Neural progenitor cell (in vitro differentiated cells): ENCODE measurements at regions not wholly inside any gene's neighbourhood (a gene's known extent, or its start where the extent isn't known, plus 50 kb on each side); places are given as distances from the start of the nearest gene placed in this dataset.

Experiments used
- DNase-seq: peaks from one replicate; pipeline ENCODE4 v3.0.0-alpha.2; 2016; ENCODE audit warnings: low spot score
- H2AFZ ChIP-seq: fragments of 200-600 bp; sonication (generic); replicated peaks from 2 replicates; pipeline ENCODE4 v1.6.1; 2016; ENCODE audit warnings: antibody characterized with exemption
- H3F3A ChIP-seq: fragments of 200-600 bp; sonication (generic); 2 replicates; pipeline ENCODE4 v1.6.1; 2016; ENCODE audit warnings: antibody characterized with exemption, low read depth
- H3K27ac ChIP-seq: fragments of 200-600 bp; sonication (generic); 2 replicates; pipeline ENCODE4 v1.5.1; 2016; ENCODE audit warnings: mild to moderate bottlenecking
- H3K27me3 ChIP-seq: fragments of 200-600 bp; sonication (generic); 2 replicates; pipeline ENCODE4 v1.6.1; 2016; ENCODE audit warnings: mild to moderate bottlenecking, moderate library complexity
- H3K36me3 ChIP-seq: fragments of 200-600 bp; sonication (generic); 2 replicates; pipeline ENCODE4 v1.5.1; 2016
- H3K4me1 ChIP-seq: fragments of 200-600 bp; sonication (generic); 2 replicates; pipeline ENCODE4 v1.6.1; 2016; ENCODE audit warnings: mixed run types
- H3K4me2 ChIP-seq: fragments of 200-600 bp; sonication (generic); 2 replicates; pipeline ENCODE4 v1.6.1; 2016
- H3K4me3 ChIP-seq: fragments of 200-600 bp; sonication (generic); 2 replicates; pipeline ENCODE4 v1.5.1; 2016
- H3K79me2 ChIP-seq: fragments of 200-600 bp; sonication (generic); 2 replicates; pipeline ENCODE4 v1.6.1; 2016; ENCODE audit warnings: low read depth
- H3K9ac ChIP-seq: fragments of 200-600 bp; sonication (generic); 2 replicates; pipeline ENCODE4 v1.6.1; 2016
- H3K9me3 ChIP-seq: fragments of 200-600 bp; sonication (generic); 2 replicates; pipeline ENCODE4 v1.5.1; 2016; ENCODE audit warnings: low read depth
- H4K20me1 ChIP-seq: fragments of 200-600 bp; sonication (generic); 2 replicates; pipeline ENCODE4 v1.6.1; 2016; ENCODE audit warnings: low read depth
- H3K27ac Mint-ChIP-seq: 3 replicates; pipeline ENCODE4 v1.8.0; 2021; ENCODE audit warnings: mixed read lengths
- H3K27me3 Mint-ChIP-seq: 2 replicates; pipeline ENCODE4 v1.8.0; 2022; ENCODE audit warnings: low read depth, mild to moderate bottlenecking, inconsistent platforms, moderate library complexity, mixed read lengths; ENCODE audit not compliant: insufficient read depth
- H3K36me3 Mint-ChIP-seq: 3 replicates; pipeline ENCODE4 v1.8.0; 2021; ENCODE audit warnings: mixed read lengths
- H3K4me1 Mint-ChIP-seq: 3 replicates; pipeline ENCODE4 v1.8.0; 2021; ENCODE audit warnings: mixed read lengths
- H3K4me3 Mint-ChIP-seq: 3 replicates; pipeline ENCODE4 v1.8.0; 2021; ENCODE audit warnings: mild to moderate bottlenecking, moderate library complexity, mixed read lengths
- H3K9me3 Mint-ChIP-seq: 3 replicates; pipeline ENCODE4 v1.8.0; 2020; ENCODE audit warnings: mixed read lengths
- EZH2 ChIP-seq: fragments of 200-600 bp; sonication (generic); IDR thresholded peaks from 2 replicates; pipeline ENCODE4 v1.6.1; 2017; ENCODE audit warnings: antibody characterized with exemption, mild to moderate bottlenecking, moderate library complexity
- EZH2phosphoT487 ChIP-seq: fragments of 200-600 bp; sonication (generic); IDR thresholded peaks from 2 replicates; pipeline ENCODE4 v1.6.1; 2017; ENCODE audit warnings: antibody characterized with exemption
- TF ChIP-seq, protein P1 (sequence below): fragments of 200-600 bp; sonication (generic); IDR thresholded peaks from 2 replicates; pipeline ENCODE4 v1.5.1; 2017; ENCODE audit warnings: antibody characterized with exemption, mild to moderate bottlenecking

DNA sequence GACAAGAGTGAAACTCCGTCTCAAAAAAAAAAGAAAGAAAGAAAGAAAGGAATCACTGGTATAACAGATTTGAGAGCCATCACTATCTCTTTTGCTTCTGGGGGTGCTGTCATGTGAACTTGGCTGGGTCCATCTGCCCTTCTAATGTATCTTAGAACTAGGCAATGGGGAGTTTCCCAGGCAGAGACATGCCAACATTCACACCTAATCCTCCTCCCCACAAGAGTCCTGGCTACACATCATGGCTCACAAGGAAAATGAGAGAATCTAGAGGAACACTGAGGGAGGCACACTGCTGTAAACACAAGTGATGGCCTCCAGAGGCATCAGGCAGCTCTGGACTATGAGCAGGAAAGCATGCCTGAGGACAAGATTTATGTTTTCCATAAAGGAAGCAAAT, 67.8 kb upstream of the PPP2R3A start:
- H3K4me3 Mint-ChIP-seq, result no peak overlapping the region
- no peaks in the 10 kb centered on the region for H3K79me2 ChIP-seq
- H3K27ac ChIP-seq, result no peak overlapping the region
- H2AFZ ChIP-seq, result no peak overlapping the region
- no peaks in the 10 kb centered on the region for H3K36me3 Mint-ChIP-seq
- H3K27ac Mint-ChIP-seq, result no peak overlapping the region
- H3F3A ChIP-seq, result no peaks in the 10 kb centered on the region
- H3K27me3 Mint-ChIP-seq, result no peaks in the 10 kb centered on the region
- H3K4me2 ChIP-seq, result no peak overlapping the region
- no peaks in the 10 kb centered on the region for H3K27me3 ChIP-seq
- H3K9me3 Mint-ChIP-seq, result peaks cover 7% of the 10 kb centered on the region
- H3K4me3 ChIP-seq, result no peak overlapping the region
- no peak for DNase-seq
- H3K9me3 ChIP-seq, result no peaks in the 10 kb centered on the region
- H3K4me1 Mint-ChIP-seq, result peaks cover 5% of the 10 kb centered on the region
- no peaks in the 10 kb centered on the region for H3K36me3 ChIP-seq
- no peak overlapping the region for H3K9ac ChIP-seq
- no peaks in the 10 kb centered on the region for H3K4me1 ChIP-seq
- H4K20me1 ChIP-seq, result no peaks in the 10 kb centered on the region
- TF ChIP-seq EZH2phosphoT487 (no peak), EZH2 (no peak)
- TF ChIP-seq, protein P1, sequence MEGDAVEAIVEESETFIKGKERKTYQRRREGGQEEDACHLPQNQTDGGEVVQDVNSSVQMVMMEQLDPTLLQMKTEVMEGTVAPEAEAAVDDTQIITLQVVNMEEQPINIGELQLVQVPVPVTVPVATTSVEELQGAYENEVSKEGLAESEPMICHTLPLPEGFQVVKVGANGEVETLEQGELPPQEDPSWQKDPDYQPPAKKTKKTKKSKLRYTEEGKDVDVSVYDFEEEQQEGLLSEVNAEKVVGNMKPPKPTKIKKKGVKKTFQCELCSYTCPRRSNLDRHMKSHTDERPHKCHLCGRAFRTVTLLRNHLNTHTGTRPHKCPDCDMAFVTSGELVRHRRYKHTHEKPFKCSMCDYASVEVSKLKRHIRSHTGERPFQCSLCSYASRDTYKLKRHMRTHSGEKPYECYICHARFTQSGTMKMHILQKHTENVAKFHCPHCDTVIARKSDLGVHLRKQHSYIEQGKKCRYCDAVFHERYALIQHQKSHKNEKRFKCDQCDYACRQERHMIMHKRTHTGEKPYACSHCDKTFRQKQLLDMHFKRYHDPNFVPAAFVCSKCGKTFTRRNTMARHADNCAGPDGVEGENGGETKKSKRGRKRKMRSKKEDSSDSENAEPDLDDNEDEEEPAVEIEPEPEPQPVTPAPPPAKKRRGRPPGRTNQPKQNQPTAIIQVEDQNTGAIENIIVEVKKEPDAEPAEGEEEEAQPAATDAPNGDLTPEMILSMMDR, result no peak

DNA sequence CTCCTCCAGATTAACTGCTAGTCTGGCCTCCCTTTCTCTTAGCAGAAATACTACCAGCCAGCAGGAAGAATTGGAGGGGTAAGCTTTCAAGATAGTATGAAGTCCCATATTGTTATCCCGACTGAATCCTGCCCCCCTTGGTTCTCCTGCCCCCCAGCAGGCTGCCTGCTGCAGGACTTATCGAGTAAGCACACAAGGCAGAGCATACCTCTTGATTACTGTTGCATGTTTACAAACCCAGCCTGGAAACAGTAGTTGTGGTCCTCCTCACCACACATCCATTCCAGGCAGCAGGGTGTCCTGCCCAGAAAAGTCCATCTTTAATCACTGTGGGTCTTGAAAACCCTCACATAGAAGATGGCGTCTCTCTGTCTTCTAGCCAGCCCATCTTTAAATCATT, 66.8 kb upstream of the PPP2R3A start:
- Mint-ChIP-seq H3K4me3 (no peak overlapping the region), H3K36me3 (no peaks in the 10 kb centered on the region), H3K4me1 (peaks cover 5% of the 10 kb centered on the region), H3K9me3 (peaks cover 7% of the 10 kb centered on the region), H3K27me3 (no peaks in the 10 kb centered on the region), H3K27ac (no peak overlapping the region)
- no peak for DNase-seq
- H3K4me3 ChIP-seq, result no peak overlapping the region
- TF ChIP-seq EZH2 (no peak), EZH2phosphoT487 (no peak)
- TF ChIP-seq, protein P1, result no peak
- H3K27ac ChIP-seq, result no peak overlapping the region
- no peaks in the 10 kb centered on the region for H3K9me3 ChIP-seq
- H3K4me1 ChIP-seq, result no peaks in the 10 kb centered on the region
- no peaks in the 10 kb centered on the region for H3K36me3 ChIP-seq
- no peak overlapping the region for H3K4me2 ChIP-seq
- no peaks in the 10 kb centered on the region for H3K27me3 ChIP-seq
- no peaks in the 10 kb centered on the region for H3K79me2 ChIP-seq
- H2AFZ ChIP-seq, result no peak overlapping the region
- no peak overlapping the region for H3K9ac ChIP-seq
- H3F3A ChIP-seq, result no peaks in the 10 kb centered on the region
- no peaks in the 10 kb centered on the region for H4K20me1 ChIP-seq

DNA sequence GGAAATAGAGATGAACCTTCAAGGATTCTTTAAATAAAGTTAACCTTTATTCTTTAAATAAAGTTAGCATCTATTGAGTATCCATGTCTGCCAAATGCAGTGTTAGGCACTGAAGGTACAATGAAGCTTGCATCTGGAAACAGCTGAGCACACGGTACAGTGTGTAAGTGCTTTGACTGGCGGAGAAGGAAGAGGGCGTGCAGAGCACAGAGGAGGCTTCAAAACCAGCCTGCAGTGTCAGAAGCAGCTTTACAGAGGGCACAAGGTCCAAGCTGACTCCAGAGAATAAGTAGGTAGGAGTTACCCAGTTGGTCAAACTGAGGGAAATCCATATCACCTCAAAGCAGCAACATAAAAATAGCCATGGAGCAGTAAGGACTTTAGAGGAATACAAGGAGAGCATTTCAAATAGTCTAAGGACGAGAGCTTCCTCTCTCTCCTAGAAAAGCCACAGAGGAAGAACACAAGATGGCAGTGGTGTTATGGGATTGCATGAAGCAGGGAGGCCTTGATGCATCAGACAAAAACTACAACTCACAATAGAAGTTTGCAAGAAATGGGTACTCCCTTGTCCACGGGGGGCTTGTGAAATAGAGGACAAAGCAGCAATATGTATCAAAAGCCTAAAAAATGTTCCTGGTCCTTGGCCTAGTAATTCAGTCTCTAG, 60.3 kb upstream of the PPP2R3A start:
- Histone ChIP-seq H3K79me2 (no peaks in the 10 kb centered on the region), H3K9me3 (no peaks in the 10 kb centered on the region), H3K36me3 (no peaks in the 10 kb centered on the region), H3K4me2 (no peak overlapping the region), H3K9ac (no peak overlapping the region), H3K27me3 (no peaks in the 10 kb centered on the region), H2AFZ (peak overlapping the region; percentile 3), H3K4me1 (no peaks in the 10 kb centered on the region), H4K20me1 (no peaks in the 10 kb centered on the region), H3F3A (no peaks in the 10 kb centered on the region), H3K27ac (no peak overlapping the region), H3K4me3 (no peak overlapping the region)
- Mint-ChIP-seq H3K9me3 (peaks cover 7% of the 10 kb centered on the region), H3K4me3 (no peak overlapping the region), H3K27ac (no peak overlapping the region), H3K4me1 (no peaks in the 10 kb centered on the region), H3K36me3 (no peaks in the 10 kb centered on the region), H3K27me3 (peaks cover 2% of the 10 kb centered on the region)
- peak; percentile 28 for DNase-seq
- TF ChIP-seq, protein P1, result peak; percentile 41
- no peak for TF ChIP-seq EZH2
